HG03442 (cell line): ENCODE measurements at regions not wholly inside any gene's neighbourhood (a gene's known extent, or its start where the extent isn't known, plus 50 kb on each side); places are given as distances from the start of the nearest gene placed in this dataset.
"Not testable (repeated sequence)": the region's sequence is repeated elsewhere in the genome, so short reads cannot be mapped to it uniquely, and the experiment has no call there.

Source experiments
- ATAC-seq: cut with Tn5 transposase; IDR thresholded peaks from one replicate; pipeline ENCODE4 v1.9.1; 2021; ENCODE audit warnings: mild to moderate bottlenecking, moderate library complexity; ENCODE audit not compliant: unreplicated experiment

GRCh38 chr13:61358599-61358998 lies 57.0 kb downstream of the PCDH20 start:
- ATAC-seq: no peak

DNA sequence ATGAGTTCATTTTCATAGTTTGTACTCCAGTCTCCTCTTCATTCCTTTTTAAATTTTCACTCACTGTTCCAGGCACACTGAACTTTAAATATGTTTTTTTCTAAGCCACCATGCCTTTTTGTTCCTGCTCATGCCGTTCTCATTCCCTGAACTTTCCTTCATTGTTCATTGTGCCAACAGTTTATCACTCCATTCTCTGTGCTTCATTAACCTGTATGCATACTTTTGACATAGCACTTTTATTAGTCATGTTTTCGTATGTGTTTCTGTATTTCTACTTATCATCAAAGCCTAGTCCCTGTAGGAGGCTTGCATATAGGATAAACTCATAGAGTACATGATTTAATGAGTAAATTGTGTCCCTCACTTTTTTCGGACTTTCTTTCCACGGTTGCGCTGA lies 65.3 kb downstream of the PCDH20 start:
- no peak for ATAC-seq

DNA sequence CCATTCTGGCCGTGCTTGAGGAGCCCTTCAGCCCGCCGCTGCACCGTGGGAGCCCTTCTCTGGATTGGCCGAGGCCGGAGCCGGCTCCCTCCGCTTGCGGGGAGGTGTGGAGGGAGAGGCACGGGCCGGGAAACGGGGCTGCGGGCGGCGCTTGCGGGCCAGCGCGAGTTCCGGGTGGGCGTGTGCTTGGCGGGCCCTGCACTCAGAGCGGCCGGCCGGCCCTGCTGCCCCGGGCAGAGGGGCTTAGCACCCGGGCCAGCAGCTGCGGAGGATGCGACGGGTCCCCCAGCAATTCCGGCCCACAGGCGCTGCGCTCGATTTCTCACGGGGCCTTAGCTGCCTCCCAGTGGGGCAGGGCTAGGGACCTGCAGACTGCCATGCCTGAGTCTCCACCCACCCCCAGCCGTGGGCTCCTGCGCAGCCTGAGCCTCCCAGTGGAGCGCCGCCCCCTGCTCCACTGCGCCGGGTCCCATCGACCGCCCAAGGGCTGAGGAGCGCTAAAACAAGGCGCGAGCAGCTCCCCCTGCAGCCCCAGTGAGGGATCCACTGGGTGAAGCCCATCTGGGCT lies 76.5 kb downstream of the PCDH20 start:
- no peak for ATAC-seq

GRCh38 chr13:61316647-61317046 lies 99.0 kb downstream of the PCDH20 start:
- no peak for ATAC-seq

DNA sequence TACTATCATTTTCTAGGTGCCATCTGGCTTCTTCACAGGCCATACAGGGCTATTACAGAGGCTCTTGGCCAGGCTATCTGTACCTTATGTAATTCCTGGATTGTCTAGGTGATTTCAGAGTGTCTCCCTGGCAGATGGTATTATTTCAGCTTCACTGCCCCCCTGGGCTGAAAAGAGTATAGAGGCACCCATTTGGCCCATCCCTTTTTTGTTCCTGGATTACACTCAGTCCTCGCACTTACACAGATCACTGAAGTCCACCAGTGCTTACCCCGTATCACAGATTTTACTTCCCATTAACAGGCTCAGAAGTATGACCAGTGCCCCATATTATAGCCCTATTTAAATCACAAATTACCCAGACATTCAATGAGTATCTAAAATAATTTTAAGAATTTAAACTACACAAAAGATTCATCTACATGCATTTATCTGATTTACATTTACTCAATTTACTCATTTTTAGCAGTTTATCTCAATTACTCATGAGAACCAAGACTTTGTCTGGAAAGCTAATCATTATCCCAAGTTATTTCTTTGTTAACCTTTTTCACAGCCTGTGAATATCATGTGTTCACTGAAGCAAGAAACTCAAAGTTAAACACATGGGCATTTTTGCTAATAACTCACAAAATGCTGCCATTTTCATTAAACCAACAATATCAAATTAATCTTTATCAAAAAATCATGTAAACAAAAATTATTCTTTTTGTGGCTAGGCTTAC lies 121.0 kb downstream of the PCDH20 start:
- ATAC-seq: no peak

DNA sequence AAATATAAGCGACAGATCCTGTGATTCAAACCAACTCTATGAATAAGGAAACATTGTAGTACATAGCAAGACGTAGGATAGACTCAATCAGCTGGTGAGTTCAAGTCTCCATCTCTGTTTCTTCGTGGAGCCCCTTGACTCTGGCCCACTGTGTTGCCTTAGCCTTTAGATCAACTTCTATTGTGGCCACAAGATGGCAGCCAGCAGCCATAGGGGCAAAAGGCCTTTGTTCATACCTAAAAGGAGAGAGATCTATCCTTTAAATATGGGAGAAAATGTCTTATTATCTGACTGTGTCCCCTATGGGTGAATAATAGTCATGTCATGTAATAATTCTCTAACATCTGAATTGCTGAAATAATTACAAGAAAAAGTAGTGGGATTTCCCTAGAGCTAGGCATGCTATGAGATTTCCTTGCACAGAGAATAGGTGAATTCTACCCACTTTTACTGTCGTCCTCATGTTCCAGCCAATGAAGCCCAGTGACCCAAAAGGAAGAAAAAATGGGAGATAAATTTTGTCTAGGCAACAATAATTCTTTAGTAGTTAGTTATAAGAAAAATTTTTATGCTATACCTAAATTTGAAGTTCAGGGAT lies 129.4 kb downstream of the PCDH20 start:
- no peak for ATAC-seq

GRCh38 chr13:61277586-61278276 lies 137.9 kb downstream of the PCDH20 start:
- ATAC-seq: no peak

GRCh38 chr13:61277088-61277487 lies 138.6 kb downstream of the PCDH20 start:
- no peak for ATAC-seq

GRCh38 chr13:61276401-61276800 lies 139.2 kb downstream of the PCDH20 start:
- no peak for ATAC-seq

DNA sequence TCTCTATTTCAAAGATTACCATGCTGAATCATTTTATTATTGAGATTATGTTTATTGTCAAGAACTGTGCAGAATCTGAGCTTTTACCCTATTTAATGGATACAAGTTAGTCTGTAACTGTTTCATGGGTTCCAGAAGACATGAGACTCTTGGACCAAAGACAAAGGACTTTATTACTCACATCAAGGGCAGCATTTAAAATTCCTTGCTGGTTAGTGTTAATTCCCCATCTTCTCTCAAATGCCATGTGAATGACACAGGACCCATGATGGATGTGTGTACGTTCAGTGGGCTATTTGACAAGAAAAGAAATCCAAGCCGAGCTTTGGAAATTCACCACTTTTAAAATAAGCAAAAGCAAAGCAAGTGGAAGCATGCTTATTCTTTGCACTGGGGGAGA lies 139.9 kb downstream of the PCDH20 start:
- no peak for ATAC-seq

DNA sequence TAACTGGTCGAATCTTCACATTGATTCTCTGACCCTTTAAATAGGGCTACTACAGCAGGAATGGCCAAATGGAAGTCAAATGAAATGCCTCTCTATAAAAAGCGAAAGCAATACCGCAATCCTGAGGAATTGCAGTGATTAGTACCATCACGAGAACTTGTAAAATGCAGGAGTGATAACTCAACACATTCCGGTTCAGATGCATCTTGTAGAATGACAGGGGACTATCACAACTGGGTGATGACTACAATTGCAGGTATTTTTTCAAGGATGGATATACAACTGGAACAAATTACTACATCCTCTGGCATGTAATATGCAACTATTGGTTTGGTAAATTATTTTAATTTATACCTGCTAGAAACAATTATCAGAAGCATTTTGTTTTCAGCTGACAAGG lies 140.4 kb downstream of the PCDH20 start:
- no peak for ATAC-seq

GRCh38 chr13:61266896-61267295 lies 148.8 kb downstream of the PCDH20 start:
- not testable (repeated sequence) for ATAC-seq

DNA sequence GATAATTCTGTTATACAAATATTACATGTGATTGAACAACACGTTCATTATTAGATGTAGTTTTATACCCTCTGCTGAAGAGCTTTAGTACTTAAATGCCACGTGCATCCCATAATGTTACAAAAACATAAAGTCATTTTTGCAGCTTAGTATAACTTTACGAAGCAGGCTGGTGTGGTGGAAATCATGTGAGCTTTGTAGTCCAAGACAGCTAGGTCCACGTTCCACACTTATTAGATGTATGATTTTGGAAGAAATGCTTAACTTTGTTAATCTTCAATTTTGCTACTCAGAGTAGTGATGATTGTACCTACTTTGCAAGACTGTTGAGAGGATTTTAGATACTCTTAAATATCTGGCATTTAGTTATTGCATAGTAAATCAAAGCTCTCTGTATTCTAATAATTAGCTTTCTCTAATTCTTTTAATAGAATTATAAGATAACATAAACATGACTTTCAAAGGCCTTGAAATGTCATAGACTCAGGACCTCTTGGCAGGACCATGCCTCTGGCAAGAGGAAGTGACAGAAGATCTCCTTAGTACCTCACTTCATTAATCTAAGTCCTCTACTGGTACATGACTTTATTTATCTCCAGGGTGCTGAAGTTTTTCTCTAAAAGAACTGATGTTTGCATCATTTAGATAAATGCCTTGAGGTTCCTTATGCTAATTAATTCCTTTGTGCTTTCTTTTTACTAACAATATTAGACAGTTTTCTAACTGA lies 153.7 kb downstream of the PCDH20 start:
- ATAC-seq: no peak

DNA sequence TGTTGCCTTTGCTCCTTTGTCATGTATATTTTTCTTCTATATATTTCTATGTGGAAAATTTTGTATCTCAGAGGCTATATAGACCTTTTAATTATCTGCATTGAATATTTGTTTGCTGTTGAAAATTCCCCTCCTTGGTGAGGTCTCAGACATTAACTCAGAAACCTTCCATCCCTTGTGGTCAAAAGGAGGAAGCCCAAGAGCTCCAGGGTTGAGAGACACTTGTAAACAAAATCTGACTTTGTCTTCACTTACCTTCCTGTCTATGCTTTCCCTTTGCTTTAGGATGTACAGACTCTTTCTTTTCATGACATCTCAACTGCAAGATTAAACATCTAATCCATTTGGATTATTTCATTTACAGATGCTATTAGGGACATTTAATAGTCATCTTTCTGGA lies 157.5 kb downstream of the PCDH20 start:
- peak; percentile 57 for ATAC-seq

GRCh38 chr13:61255040-61255796 lies 160.4 kb downstream of the PCDH20 start:
- ATAC-seq: no peak

- peak; percentile 56 for ATAC-seq
Observed at GRCh38 chr13:61253105-61253877, 162.4 kb downstream of the PCDH20 start.

DNA sequence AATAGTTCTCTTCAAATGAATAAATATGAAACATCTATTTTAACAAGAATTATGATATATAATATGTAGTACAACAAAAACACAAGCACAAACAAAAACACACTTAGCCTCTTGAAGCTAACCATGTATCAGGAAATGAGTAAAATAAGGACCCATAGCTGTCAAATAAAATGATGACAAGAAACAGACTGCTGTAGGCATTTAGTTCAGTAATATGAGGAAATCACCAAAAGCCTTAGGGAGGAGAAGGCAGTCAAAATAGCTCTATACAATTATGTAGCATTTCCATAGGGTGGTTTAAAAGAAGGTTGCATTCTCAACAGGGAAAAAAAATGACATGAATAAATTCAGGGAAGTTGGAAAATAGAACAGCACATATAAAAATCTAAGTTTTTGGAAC lies 163.4 kb downstream of the PCDH20 start:
- no peak for ATAC-seq

DNA sequence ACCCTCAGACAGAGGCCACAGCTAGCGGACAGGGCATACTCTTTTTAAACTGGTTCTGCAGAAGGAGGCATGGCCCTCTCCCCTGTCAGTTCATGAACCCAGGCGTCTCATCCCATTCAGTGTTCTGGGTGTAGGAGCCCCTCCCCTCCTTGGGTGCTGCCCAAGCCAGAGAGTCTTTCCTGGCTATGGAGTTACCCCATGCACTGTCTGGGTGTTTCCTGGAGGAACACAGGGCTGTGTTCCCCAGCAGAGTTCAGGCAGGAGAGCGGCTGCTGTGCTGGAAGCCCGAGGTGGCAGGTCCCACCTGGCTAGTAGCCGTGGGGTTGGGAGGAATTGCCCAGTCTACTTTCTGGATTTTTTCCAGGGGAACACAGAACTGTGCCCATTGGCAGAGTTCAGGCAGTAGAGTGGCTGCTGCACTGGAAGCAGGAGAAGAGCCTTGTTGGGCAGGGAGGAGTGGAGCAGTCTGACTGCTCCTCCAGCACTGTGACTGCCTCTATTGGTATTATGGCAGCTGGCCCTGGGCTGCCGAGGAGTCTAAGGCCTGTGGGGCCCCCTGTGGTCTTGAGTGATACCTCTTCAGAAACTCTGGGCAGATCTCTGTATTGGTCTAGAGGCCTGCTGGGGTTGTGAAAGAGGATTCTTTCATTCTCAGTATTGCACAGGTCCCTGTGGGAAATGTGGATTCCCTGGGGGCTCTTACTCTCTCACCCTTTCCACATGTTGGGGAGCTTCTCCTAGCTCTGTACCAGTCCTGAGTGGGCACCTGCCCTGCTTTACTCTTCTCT lies 168.3 kb downstream of the PCDH20 start:
- peak; percentile 93 for ATAC-seq

DNA sequence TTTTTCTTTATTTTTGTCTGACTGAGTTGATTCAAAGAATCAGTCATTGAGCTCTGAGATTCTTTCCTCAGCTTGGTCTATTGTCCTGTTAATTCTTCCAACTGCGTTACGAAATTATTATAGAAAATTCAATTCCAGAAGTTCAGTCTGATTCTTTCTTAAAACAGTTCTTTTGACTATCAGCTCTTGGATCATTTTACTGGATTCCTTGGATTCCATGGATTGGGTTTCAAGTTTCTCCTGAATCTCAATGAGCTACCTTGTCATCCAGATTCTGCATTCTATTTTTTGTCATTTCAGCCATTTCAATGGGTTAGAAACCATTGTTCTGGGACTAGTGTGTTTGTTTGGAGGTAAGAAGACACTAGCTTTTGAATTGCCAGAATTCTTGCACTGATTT lies 169.3 kb downstream of the PCDH20 start:
- no peak for ATAC-seq
